ENCODE measurements at regions not wholly inside any gene's neighbourhood (a gene's known extent, or its start where the extent isn't known, plus 50 kb on each side); places are given as distances from the start of the nearest gene placed in this dataset.

DNA sequence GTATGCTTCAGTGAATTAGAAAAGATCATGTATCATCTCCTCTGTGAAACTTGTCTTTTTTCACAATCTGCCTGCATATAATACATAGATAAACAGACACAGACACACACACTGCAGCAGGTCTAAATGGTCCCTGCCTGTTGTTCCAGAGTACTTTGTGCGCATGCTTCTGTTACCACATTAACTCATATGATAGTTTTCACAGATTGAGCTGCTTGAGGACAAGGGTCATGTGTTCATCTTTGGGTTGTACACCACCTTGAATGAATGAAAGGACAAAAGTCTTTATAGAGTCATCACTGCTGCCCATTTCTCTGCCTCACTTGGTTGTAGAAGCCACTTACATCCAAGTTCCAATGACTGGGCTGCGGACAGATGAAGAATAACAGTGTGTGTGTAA is 72.7 kb upstream of the GLS start:
- no peak for DNase-seq
- ATAC-seq (replicated peaks): no peak
- H3K36me3 Mint-ChIP-seq (ENCODE audit: insufficient read depth): peaks cover 3% of the 10 kb centered on the region
- H3K27me3 Mint-ChIP-seq: no peaks in the 10 kb centered on the region
- no peaks in the 10 kb centered on the region for H3K9me3 Mint-ChIP-seq
- no peak overlapping the region for H3K27ac Mint-ChIP-seq
- H3K4me3 Mint-ChIP-seq: no peak overlapping the region
- no peaks in the 10 kb centered on the region for H3K4me1 Mint-ChIP-seq (ENCODE audit: low read depth in 2 of 2)

DNA sequence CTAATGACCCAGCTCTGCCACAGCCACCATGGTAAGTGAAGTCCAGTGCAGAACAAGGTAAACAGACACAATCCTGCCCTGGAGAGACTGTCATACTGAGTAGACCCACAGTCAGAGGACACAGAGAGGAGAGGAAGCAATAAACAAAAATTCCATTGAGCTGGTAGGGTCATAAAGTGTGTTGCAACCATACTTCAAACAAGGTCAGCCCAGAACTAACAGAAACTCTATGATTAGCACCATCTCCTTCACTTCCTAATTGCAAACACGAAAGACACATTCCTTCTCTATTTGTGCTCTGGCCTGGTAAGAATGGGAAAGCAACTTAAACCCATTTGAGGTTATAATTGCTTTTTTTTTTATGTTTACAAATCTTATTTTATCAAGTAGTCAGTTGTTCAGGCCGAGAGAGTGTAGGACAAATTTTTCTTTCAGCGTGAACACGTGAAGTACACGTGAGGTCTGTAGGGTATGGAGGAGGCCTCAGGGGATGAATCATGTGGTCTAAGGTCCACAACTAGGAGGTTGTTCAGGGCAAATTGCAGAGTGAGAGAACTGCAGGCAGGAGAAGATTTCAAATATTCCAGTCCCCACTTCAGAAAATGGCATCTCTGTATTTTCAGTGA is 71.4 kb upstream of the GLS start:
- no peak for ATAC-seq (replicated peaks)
- Mint-ChIP-seq H3K4me3 (no peak overlapping the region), H3K27me3 (no peaks in the 10 kb centered on the region), H3K36me3 (ENCODE audit: insufficient read depth) (peaks cover 3% of the 10 kb centered on the region), H3K9me3 (no peaks in the 10 kb centered on the region), H3K4me1 (ENCODE audit: low read depth in 2 of 2) (no peaks in the 10 kb centered on the region), H3K27ac (no peak overlapping the region)
- DNase-seq: no peak

DNA sequence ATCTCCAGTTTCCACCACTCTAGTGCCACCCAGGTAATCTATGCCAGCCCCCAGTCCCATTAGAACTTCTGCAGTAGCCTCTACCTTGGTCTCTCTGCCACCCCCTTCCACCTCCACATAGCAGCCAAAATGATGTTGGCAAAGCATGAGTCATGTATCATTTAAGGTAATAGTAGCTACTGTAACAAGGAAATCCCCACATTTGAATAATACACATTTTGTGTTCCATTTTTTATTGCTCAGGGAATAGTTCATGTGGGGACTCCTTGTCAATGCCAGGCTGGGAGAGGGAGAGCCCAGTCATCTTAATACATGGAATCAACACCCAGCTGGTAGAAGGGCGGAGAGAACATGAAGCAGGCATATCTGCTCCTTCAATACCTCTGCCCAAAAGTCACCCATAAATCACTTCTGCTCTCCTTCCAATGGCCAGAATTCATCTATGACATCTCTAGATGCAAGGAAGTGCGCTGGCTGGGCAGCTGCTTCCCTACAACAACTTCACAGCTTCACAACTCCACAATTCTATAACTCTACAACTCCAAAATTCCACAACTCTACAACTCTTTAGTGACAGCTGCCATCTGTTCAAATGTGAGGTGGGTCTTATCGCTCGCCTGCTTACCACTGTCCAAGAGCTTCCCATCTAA is 70.6 kb upstream of the GLS start:
- no peak for DNase-seq
- H3K4me1 Mint-ChIP-seq (ENCODE audit: low read depth in 2 of 2): no peaks in the 10 kb centered on the region
- no peak overlapping the region for H3K27ac Mint-ChIP-seq
- ATAC-seq (replicated peaks): no peak
- H3K36me3 Mint-ChIP-seq (ENCODE audit: insufficient read depth): peaks cover 3% of the 10 kb centered on the region
- H3K9me3 Mint-ChIP-seq: no peaks in the 10 kb centered on the region
- H3K4me3 Mint-ChIP-seq: no peak overlapping the region
- H3K27me3 Mint-ChIP-seq: no peaks in the 10 kb centered on the region

DNA sequence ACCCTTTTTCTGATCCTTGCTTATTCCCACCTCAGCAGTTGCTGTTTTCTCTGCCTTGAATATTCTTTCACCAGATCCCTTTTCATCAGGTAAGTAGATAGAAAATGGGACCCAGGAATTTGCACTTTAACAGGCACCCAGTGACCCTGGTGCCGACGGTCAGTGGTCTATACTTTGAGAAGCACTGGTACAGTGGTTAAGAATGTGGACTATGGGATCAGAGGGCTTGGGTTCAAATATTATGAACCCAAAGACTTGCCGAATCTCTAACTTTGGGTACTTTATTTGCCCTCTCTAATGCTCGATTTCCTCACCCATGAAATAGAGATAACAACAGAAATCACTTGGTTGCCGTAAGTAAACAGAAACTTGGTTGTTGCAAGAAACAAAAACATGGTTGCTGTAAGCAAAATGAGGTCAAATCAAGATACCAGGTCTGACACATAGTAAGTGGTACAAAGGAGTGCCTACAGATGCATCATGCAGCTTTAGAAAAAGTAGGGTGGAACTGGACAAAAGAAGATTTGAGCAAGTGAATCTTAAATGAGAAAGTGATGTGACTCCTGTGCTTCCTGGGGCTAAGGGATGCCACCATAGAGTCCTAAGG is 69.5 kb upstream of the GLS start:
- no peak overlapping the region for H3K27ac Mint-ChIP-seq
- no peaks in the 10 kb centered on the region for H3K9me3 Mint-ChIP-seq
- H3K27me3 Mint-ChIP-seq: no peaks in the 10 kb centered on the region
- peaks cover 3% of the 10 kb centered on the region for H3K36me3 Mint-ChIP-seq (ENCODE audit: insufficient read depth)
- ATAC-seq (replicated peaks) (no peak), DNase-seq (no peak)
- no peaks in the 10 kb centered on the region for H3K4me1 Mint-ChIP-seq (ENCODE audit: low read depth in 2 of 2)
- H3K4me3 Mint-ChIP-seq: no peak overlapping the region

DNA sequence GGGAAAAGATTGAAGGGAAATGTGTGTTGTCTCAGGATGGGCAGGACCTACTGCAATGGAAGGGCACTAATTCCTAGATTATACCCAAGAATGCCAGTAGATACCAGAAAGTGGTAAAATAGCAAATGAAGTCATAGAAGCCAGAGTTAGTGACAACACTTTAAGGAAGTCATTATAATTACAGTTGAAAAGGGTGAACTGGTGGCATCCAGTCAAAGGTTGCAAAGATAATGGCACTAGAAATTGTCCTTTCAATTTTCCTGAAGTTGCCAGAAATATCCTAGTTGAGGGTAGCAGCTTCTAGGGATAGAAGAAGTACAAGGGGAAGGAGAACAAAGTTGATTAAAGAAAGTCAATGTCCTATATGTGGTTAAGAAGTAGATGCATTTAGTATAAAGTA is 68.8 kb upstream of the GLS start:
- H3K36me3 Mint-ChIP-seq (ENCODE audit: insufficient read depth): peaks cover 3% of the 10 kb centered on the region
- DNase-seq: no peak
- no peak for ATAC-seq (replicated peaks)
- no peak overlapping the region for H3K27ac Mint-ChIP-seq
- H3K4me1 Mint-ChIP-seq (ENCODE audit: low read depth in 2 of 2): no peaks in the 10 kb centered on the region
- H3K27me3 Mint-ChIP-seq: no peaks in the 10 kb centered on the region
- H3K9me3 Mint-ChIP-seq: no peaks in the 10 kb centered on the region
- no peak overlapping the region for H3K4me3 Mint-ChIP-seq

DNA sequence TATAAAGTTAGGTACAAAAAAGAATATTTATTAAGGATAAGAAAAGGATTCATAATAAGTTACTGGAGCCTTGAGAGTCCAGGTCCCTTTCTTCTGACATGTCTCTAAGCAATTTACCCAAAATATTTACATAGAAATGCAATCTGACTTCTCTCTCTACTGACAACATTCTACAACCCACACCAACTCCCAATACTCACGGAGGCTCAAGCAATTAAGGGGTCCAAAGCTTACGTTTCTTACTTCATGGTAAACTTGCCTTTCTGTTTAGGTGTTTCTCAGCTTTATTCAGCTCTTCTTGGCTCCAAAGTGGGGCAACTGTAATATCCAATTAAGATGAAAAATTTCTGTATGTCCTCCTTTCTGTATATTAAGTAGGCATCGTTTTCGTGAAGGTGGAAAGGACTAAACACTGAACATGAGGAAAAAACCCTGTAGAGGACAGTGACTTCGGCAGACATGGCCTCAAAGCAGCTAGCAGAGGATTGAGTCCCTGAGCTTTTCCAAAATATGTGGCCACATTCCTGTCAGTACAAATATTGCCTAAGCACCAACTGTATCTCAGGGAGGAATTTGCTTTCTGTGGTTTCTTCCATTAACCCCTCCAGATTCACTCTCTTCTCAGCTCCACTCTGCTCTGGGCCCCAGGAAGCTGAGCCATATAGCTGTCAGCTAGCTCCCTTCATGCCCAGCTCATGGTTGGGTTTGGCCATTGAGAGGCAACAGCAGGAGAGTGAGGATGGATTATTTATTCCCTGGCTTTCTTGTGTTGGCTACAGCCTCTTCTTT is 67.9 kb upstream of the GLS start:
- H3K4me1 Mint-ChIP-seq (ENCODE audit: low read depth in 2 of 2): no peaks in the 10 kb centered on the region
- DNase-seq: no peak

DNA sequence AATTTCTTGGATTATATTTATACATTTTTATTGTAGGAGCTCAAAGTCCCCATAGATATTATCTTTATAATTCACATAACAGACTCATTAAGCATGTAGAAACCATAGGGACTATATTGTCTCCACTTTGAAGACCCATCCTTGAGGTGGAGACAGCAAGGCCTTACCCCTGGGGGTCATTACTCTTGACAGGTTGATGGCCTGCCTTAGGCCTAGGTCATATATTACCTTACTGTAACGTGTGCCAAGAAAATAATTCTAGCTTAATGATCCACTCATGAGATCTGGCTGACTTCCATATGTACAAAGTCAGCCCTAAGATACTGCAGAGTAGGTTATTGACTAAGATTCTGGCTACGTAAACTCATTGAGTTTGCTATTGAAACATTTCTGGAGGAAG is 65.4 kb upstream of the GLS start:
- ATAC-seq (replicated peaks) (no peak), DNase-seq (no peak)
- H3K27ac Mint-ChIP-seq: no peak overlapping the region
- no peak overlapping the region for H3K4me3 Mint-ChIP-seq
- no peaks in the 10 kb centered on the region for H3K27me3 Mint-ChIP-seq
- H3K9me3 Mint-ChIP-seq: no peaks in the 10 kb centered on the region
- H3K4me1 Mint-ChIP-seq (ENCODE audit: low read depth in 2 of 2): no peaks in the 10 kb centered on the region
- H3K36me3 Mint-ChIP-seq (ENCODE audit: insufficient read depth): no peaks in the 10 kb centered on the region

More for the DNA sequence above, 67.9 kb upstream of the GLS start:
- H3K27me3 Mint-ChIP-seq: no peaks in the 10 kb centered on the region
- H3K27ac Mint-ChIP-seq: no peak overlapping the region
- no peaks in the 10 kb centered on the region for H3K9me3 Mint-ChIP-seq
- no peak for ATAC-seq (replicated peaks)
- no peak overlapping the region for H3K4me3 Mint-ChIP-seq
- peaks cover 3% of the 10 kb centered on the region for H3K36me3 Mint-ChIP-seq (ENCODE audit: insufficient read depth)

DNA sequence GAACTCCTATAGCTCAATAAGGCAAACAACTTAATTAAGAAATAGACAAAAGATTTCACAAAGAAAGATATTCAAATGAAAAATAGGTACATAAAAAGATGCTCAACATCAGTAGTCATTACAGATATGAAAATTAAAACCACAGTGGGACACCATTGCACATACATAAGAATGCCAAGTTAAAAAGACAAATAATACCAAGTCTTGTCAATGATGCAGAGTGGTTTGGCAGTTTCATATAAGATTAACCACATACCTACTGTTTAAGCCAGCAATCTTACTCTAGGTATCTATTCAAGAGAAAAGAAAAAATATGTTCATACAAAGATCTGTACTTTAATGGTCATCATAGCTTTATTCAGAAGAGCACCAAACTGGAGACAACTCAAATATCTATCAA is 63.5 kb upstream of the GLS start:
- Mint-ChIP-seq H3K27ac (no peak overlapping the region), H3K9me3 (no peaks in the 10 kb centered on the region), H3K36me3 (ENCODE audit: insufficient read depth) (no peaks in the 10 kb centered on the region), H3K27me3 (no peaks in the 10 kb centered on the region), H3K4me3 (no peak overlapping the region), H3K4me1 (ENCODE audit: low read depth in 2 of 2) (no peaks in the 10 kb centered on the region)
- ATAC-seq (replicated peaks) (no peak), DNase-seq (no peak)

DNA sequence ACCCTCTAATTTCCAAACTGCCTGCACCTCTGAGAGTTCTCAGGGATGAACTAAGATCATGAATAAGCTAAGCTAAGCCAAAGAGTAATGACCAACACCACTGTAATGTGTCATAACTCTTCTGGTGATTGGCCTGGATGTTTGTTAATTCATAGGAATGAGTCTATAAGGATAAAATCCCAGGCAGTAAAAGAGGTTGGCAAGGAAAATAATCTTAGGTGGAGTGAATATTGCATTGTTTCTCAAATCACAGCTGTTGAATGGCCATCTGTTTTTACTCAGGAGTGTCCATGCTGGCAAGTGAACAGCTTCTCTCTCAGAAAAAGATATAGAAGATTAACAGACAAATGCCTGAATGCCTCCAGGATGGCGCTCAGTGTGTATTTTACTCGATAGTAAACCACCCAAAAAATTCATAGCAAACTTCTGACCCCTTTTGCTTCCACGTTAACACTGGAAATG is 60.8 kb upstream of the GLS start:
- no peaks in the 10 kb centered on the region for H3K4me1 Mint-ChIP-seq (ENCODE audit: low read depth in 2 of 2)
- ATAC-seq (replicated peaks) (no peak), DNase-seq (no peak)
- no peaks in the 10 kb centered on the region for H3K9me3 Mint-ChIP-seq
- no peak overlapping the region for H3K27ac Mint-ChIP-seq
- no peak overlapping the region for H3K4me3 Mint-ChIP-seq
- no peaks in the 10 kb centered on the region for H3K36me3 Mint-ChIP-seq (ENCODE audit: insufficient read depth)
- no peaks in the 10 kb centered on the region for H3K27me3 Mint-ChIP-seq

DNA sequence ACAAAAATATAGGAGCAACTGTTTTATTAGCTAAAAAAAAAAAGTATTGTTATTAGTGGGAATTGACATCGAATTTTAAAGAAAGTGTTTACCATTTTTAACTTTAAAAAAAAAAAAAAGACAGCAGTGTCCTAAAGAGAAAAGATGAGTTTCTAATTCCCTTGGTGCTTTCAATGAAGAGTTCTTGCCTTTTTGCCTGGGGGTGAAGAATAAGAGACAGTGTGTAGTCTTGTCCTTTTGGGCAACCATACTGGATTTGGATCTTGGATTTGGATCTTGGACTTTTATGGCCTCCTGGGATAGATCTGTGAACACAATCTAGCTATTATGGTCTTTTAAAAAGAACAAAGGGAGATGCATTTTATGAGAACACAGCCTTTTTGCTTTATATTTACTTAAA is 60.2 kb upstream of the GLS start:
- DNase-seq (no peak), ATAC-seq (replicated peaks) (no peak)
- H3K27ac Mint-ChIP-seq: no peak overlapping the region
- no peaks in the 10 kb centered on the region for H3K4me1 Mint-ChIP-seq (ENCODE audit: low read depth in 2 of 2)
- no peaks in the 10 kb centered on the region for H3K9me3 Mint-ChIP-seq
- H3K27me3 Mint-ChIP-seq: no peaks in the 10 kb centered on the region
- H3K36me3 Mint-ChIP-seq (ENCODE audit: insufficient read depth): no peaks in the 10 kb centered on the region
- no peak overlapping the region for H3K4me3 Mint-ChIP-seq

DNA sequence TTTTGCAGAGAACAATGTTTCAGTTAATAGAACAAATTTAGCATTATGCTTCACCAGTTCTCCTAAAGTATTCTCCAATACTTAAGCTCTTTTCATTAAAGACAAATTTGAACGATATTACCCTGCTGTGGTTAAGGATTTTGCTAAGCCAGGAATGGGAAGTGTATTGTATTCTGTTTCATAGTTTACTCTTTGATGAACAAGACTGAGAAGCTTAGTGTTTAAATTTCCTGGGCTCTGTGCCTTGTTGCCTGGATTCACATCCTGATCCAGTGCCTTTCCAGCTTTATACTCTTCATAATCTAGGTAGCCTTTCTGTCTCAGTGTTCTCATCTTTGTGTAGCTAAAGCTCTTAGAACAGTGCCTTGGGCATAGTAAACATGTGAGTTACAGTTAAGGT is 58.6 kb upstream of the GLS start:
- H3K27me3 Mint-ChIP-seq: no peaks in the 10 kb centered on the region

DNA sequence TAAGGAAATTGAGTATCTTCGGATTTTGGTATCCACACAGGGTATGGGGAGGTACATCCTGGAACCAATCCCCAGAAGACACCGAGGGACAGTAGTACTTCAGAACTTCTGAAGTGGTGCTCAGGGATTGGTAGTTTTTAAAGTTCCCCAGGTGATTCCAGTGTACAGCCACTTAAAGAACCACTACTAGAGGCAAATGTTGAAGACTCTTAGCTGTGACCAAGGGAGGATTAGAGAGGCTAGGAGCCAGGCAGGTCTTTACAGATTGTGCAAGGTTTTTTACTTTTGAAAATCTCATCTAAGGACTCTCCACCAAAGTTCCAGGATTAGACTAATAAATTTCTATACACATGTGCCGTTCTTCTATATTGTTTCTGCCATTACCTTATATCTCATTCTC is 52.9 kb upstream of the GLS start:
- Mint-ChIP-seq H3K4me3 (no peak overlapping the region), H3K36me3 (ENCODE audit: insufficient read depth) (no peaks in the 10 kb centered on the region), H3K27ac (no peak overlapping the region), H3K4me1 (ENCODE audit: low read depth in 2 of 2) (no peaks in the 10 kb centered on the region), H3K9me3 (peaks cover 0 to 1% of the 10 kb centered on the region in 2 donors), H3K27me3 (no peaks in the 10 kb centered on the region)
- DNase-seq (no peak), ATAC-seq (replicated peaks) (no peak)

More for the DNA sequence above, 58.6 kb upstream of the GLS start:
- DNase-seq (no peak), ATAC-seq (replicated peaks) (no peak)
- H3K36me3 Mint-ChIP-seq (ENCODE audit: insufficient read depth): no peaks in the 10 kb centered on the region
- H3K27ac Mint-ChIP-seq: no peak overlapping the region
- no peaks in the 10 kb centered on the region for H3K4me1 Mint-ChIP-seq (ENCODE audit: low read depth in 2 of 2)
- H3K4me3 Mint-ChIP-seq: no peak overlapping the region
- H3K9me3 Mint-ChIP-seq: no peaks in the 10 kb centered on the region

DNA sequence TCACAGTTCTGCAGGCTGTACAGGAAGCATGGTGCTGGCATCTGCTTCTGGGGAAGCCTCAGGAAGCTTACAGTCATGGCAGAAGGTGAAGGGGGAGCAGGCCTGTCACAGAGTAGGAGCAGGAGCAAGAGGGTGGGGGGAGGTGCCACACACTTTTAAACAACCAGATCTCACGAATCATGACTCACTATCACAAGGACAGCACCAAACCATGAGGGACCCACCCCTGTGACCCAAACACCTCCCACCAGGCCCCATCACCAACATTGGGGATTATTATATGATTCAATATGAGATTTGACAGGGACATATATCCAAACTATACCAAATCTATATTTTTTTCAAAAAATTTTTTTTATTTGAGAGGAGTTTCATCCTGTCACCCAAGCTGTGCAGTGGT is 51.0 kb upstream of the GLS start:
- no peak overlapping the region for H3K27ac Mint-ChIP-seq
- no peaks in the 10 kb centered on the region for H3K4me1 Mint-ChIP-seq (ENCODE audit: low read depth in 2 of 2)
- H3K4me3 Mint-ChIP-seq: no peak overlapping the region
- ATAC-seq (replicated peaks) (no peak), DNase-seq (no peak)
- no peaks in the 10 kb centered on the region for H3K36me3 Mint-ChIP-seq (ENCODE audit: insufficient read depth)
- no peaks in the 10 kb centered on the region for H3K27me3 Mint-ChIP-seq
- H3K9me3 Mint-ChIP-seq: peaks cover 0 to 1% of the 10 kb centered on the region in 2 donors
